ENCODE measurements at regions not wholly inside any gene's neighbourhood (a gene's known extent, or its start where the extent isn't known, plus 50 kb on each side); places are given as distances from the start of the nearest gene placed in this dataset.

- ATAC-seq, result no peak
- Histone ChIP-seq H3K27ac (ENCODE audit: low read length) (no peak overlapping the region), H3K4me3 (ENCODE audit: low read depth in 2 of 2, low read length in 2 of 2) (no peak overlapping the region), H3K36me3 (ENCODE audit: control insufficient read depth, insufficient read depth, low read length) (no peaks in the 10 kb centered on the region), H3K4me1 (ENCODE audit: control insufficient read depth, insufficient read depth, low read length) (no peaks in the 10 kb centered on the region), H3K9me3 (ENCODE audit: control insufficient read depth, insufficient read depth, low read depth, low read length) (peaks cover 14% of the 10 kb centered on the region), H3K27me3 (ENCODE audit: control insufficient read depth, insufficient read depth, low read length) (no peaks in the 10 kb centered on the region)
- in situ Hi-C loops (cut with HindIII; ENCODE audit: low pct_unique_long_range_greater_than_20kb, low sequenced_read_pairs) (no loop called here), intact Hi-C loops (cut with micrococcal nuclease; ENCODE audit: unreplicated experiment) (no loop called here)
- ChIA-PET POLR2A (no interaction called here), CTCF (no interaction called here)
- no peak for DNase-seq (ENCODE audit: low read depth, low spot score)
- no peak for TF ChIP-seq SIN3A (IDR thresholded peaks at IDR 0.05; ENCODE audit: borderline replicate concordance, insufficient read depth, low read depth, low read length)
- TF ChIP-seq POLR2AphosphoS5 (IDR thresholded peaks at IDR 0.05; ENCODE audit: low read depth, low read length), result no peak
- TF ChIP-seq REST (IDR thresholded peaks at IDR 0.05; ENCODE audit: insufficient read depth in 1 of 2, low read depth in 2 of 2, low read length in 1 of 2), result no peak
- no peak for TF ChIP-seq CTCF (IDR thresholded peaks at IDR 0.05)
- TF ChIP-seq TCF7L2 (IDR thresholded peaks at IDR 0.05; ENCODE audit: low read depth, low read length), result no peak
- no TSS peak for BruUV-seq (replicated peaks)
Observed at GRCh38 chr7:17427924-17428323, 129.5 kb downstream of the AHR start.

GRCh38 chr7:17429579-17429978 is 131.1 kb downstream of the AHR start:
- Histone ChIP-seq H3K4me3 (ENCODE audit: low read depth in 2 of 2, low read length in 2 of 2) (no peak overlapping the region), H3K9me3 (ENCODE audit: control insufficient read depth, insufficient read depth, low read depth, low read length) (peaks cover 14% of the 10 kb centered on the region), H3K4me1 (ENCODE audit: control insufficient read depth, insufficient read depth, low read length) (no peaks in the 10 kb centered on the region), H3K36me3 (ENCODE audit: control insufficient read depth, insufficient read depth, low read length) (no peaks in the 10 kb centered on the region), H3K27me3 (ENCODE audit: control insufficient read depth, insufficient read depth, low read length) (no peaks in the 10 kb centered on the region), H3K27ac (ENCODE audit: low read length) (no peak overlapping the region)
- intact Hi-C loops (cut with micrococcal nuclease; ENCODE audit: unreplicated experiment) (no loop called here), in situ Hi-C loops (cut with HindIII; ENCODE audit: low pct_unique_long_range_greater_than_20kb, low sequenced_read_pairs) (no loop called here)
- TF ChIP-seq SIN3A (IDR thresholded peaks at IDR 0.05; ENCODE audit: borderline replicate concordance, insufficient read depth, low read depth, low read length), result no peak
- TF ChIP-seq REST (IDR thresholded peaks at IDR 0.05; ENCODE audit: insufficient read depth in 1 of 2, low read depth in 2 of 2, low read length in 1 of 2), result no peak
- no peak for DNase-seq (ENCODE audit: low read depth, low spot score)
- ChIA-PET POLR2A (no interaction called here), CTCF (no interaction called here)
- BruUV-seq (replicated peaks), result no TSS peak
- ATAC-seq, result no peak
